Stimulated activated CD4-positive, alpha-beta T cell treated with anti-CD3 and anti-CD28 coated beads, Interleukin-4, amount 100 ng/mL, for 1 hour (primary cell): ENCODE measurements at regions not wholly inside any gene's neighbourhood (a gene's known extent, or its start where the extent isn't known, plus 50 kb on each side); places are given as distances from the start of the nearest gene placed in this dataset.

Experiments used
- DNase-seq: peaks from one replicate; pipeline ENCODE4 v3.0.0-alpha.2; 2020

DNA sequence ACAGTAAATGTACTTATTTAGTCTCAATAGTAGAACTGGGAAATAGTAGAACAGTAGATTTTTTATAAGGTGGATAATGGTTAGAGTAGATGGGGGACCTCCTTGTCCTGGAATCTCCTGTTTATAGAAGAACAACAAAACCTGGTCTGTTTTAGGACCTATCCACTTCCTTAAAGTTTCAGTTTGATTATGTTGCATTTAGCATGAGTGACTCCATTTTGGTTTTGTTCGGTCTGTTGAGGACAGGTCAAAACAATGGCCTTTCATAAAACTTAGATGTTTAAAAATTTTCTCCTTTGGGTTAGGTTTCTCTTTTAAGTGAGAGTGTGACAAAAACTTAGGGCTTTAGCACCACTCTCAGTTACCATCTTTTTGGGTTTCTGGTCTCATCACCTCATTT is 308.9 kb downstream of the BTG1 start:
- DNase-seq: no peak

DNA sequence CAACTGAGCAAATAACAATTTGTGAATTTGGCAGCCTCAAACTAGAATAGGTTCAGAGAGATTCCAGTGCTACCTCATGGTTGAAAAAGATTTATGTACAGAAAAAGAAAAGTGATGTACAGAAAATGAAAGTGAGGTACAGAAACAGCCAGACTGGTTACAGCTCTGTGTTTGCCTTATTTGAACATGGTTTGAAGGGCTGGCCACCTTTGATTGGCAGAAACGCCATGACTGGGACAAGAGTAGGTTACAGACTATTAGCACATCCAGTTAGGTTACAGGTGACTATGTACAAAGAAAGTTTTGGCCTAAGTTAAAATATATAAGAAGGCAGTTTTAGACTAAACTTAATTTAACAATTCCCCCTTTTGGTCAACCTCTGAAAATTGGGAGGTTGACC is 309.4 kb downstream of the BTG1 start:
- no peak for DNase-seq

DNA sequence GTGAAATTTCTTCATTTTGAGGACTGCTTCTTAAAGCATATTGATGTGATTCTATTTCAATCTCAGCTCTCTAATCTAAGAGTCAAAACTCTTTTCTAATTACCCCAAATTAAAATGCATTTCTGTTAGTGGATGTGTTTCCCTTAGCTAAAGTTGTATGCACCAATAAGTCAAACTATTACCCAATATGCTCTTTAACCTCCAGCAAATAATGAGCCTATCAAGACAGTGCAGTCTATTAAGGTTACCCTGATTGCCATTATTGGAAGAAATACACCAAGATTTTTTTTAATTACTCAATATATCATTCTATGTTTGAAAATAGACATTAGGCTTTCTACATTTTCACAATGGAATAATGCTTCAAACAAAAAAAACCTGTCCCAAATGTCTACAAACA is 310.0 kb downstream of the BTG1 start:
- DNase-seq: no peak

DNA sequence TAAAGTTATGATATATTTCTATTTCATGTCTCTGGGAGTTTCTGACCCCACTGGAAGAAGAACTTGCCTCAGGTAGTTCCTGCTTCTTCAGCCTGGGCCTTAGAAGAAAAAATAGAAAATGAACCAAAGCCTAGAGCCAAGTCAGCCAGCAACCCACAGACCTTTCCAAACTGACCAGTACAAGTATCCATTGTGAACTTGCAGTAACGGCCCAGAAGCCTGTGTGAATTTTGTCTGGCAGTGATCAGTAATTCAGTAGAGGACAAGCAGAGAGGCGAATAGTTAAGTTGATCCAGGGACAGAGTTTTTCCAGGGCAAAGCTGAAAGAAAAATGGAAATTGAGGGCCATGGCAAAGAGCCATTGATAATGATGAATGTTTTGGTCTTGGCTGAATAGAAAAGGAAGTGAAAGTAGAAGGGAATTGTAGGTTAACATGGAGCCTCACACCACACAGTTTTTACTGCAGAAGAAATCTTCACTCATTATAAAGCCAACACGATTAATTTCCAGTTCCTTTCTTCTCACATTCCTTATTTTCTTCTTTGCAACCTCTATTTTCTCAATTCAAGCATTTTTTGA is 311.8 kb downstream of the BTG1 start:
- DNase-seq: no peak

DNA sequence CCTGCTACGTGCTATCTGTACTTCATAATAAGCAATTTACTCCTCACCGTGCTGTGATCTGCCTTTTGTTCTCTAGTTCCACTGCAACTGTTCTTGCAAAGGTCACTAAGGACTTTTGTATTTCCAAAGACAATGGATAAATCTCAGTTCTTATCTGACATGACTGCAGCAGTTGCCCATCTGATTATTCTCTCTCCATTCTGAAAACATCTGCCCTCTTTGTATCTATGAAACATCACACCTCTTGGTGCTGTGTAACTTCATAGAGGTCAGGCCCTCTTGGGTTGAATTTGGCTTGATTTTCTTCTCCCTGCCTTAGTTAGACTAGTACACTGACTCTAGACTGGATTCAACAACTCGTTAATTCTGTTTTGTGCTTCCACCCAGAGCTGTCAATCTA is 319.6 kb downstream of the BTG1 start:
- DNase-seq: no peak

DNA sequence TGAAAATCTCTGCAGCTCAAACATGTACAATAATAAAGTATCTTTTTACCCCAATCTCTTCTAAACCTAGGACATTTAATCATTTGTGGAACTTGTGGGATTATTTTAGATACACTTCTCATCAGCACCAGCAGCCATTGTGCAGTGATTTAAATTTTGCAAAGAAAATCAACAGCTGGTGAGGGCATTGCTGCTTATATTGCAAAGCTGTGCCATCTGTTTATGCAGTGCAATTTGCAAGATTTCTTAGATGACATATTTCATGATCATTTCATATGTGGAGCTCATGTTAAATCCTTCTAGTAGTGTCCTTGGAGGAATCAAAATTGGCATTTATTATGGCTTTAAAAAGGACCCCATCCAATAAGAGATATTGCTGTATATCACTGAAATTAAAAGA is 320.7 kb downstream of the BTG1 start:
- no peak for DNase-seq

DNA sequence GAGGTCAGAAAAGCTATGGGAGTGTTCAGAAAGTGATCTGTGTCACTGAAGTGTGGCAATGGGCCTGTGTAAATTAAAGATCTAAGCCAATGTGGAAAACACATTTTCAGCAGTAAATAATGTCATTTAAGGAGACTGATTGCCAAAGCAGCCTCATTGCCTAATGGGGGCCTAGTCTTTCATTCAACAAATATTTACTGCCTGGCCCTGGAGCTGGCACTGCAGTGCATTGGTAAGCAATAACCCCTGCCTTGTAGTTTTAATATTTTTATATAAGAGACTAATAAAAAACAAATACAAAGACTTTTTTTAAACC is 326.6 kb downstream of the BTG1 start:
- no peak for DNase-seq

DNA sequence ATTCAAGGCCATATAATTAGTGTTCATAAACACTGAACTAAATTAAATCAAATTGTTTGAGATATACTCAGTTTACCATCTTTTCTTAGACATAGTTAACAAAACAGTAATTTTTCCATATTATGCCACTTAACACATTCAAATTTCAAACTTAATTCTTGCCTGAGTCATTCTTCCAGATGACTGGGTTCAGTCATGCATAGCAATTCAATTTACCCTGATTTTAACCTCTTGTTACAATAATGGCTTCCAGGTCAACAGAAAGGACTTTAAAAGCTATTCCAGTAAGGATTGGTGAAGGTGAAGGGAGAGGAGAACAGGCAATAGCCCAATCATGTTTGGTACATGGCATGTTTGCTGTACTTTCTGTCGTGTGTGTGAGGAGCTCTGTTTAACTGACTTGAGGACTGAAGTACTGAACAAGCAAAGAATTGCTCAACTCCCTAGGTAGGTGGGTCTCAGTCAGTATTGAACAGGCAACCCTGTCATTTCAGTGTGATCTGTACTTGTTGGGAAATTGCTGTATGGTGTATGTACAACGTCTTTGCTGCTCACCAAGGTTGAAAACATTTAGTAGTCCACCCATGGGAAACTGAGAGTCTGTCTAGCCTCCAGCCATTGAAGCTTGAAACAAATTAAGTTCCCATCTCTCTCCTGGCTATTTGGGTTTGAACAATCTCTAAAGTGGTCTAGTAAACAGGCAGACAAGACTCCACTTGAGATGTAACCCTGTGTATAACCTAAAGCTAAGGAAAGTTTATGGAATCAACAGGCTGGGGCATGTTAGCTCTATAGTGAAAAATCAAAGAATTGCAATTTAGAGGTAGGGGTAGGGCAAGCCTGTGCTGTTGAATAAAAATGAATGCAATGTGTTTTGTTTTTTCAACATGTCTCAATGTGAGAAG is 327.2 kb downstream of the BTG1 start:
- no peak for DNase-seq

DNA sequence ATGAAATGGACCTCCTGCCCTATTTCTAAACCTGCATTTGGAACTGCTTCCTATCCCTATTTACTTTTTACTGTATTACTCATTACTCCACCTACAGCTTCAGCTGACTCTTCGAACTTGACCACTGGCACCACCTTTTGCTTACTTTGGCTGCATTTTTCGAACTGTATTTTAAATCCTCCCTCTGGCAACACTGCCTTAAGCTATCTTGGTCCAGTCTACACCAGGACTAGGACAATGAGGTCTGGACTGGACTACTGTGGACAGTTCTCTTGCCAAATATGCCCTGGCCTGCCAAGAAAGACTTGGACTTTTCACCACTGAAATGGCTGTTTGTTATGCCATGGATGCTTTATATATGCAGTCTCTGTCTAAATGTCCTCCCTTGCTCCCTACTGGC is 328.1 kb downstream of the BTG1 start:
- no peak for DNase-seq

DNA sequence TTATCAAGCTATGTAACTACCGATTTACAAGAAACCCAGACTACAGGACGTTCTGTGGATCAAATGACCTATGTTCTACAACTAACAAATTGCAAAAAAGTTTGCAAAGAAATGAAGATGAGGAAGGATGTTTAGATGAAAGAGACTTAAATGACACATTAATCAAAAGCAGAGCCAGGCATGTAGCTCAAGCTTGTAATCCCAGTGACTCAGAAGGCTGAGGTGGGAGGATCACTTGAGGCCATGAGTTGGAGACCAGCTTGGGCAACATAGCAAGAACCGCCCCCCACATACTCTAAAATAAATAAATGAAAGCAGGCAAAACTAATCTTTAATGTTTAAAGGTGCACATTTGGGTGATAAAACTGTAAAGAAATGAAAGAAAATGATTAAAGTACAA is 331.9 kb downstream of the BTG1 start:
- DNase-seq: no peak

DNA sequence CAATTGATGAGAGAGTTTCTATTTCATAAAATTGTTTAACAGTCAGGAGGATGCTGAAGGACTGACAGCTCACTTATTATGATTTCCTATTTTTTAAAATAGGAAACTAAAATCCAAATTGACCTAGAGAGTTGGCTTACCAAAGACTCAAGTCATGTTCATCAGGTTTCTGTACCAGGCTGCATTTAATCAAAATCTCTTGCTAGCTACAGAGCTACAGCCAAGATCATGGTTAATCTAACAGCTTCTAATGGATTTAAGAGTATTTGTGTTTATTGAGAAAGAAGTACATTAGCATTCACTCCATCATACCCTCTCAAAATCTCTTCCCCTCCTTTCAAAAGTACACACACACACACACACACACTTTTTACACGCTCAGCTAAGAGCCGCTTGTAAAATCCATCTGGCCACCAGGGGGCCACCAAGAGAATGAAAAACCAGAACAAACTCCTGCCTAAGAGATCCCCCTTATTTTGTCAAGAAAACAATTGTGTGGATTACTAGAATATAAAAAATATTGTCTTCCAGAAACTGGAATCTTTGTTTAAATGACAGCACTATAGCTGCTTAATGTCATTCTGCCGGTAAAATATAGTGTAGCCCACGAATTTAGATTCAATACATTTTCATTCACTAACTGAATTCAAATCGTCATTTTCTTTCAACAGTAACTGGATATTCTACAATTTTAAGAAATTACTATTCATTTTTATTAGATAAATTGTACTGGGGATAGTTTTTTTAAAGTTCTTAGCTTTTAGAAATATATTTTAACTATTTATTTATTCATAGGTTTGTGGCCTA is 334.0 kb downstream of the BTG1 start:
- peak; percentile 78 for DNase-seq

DNA sequence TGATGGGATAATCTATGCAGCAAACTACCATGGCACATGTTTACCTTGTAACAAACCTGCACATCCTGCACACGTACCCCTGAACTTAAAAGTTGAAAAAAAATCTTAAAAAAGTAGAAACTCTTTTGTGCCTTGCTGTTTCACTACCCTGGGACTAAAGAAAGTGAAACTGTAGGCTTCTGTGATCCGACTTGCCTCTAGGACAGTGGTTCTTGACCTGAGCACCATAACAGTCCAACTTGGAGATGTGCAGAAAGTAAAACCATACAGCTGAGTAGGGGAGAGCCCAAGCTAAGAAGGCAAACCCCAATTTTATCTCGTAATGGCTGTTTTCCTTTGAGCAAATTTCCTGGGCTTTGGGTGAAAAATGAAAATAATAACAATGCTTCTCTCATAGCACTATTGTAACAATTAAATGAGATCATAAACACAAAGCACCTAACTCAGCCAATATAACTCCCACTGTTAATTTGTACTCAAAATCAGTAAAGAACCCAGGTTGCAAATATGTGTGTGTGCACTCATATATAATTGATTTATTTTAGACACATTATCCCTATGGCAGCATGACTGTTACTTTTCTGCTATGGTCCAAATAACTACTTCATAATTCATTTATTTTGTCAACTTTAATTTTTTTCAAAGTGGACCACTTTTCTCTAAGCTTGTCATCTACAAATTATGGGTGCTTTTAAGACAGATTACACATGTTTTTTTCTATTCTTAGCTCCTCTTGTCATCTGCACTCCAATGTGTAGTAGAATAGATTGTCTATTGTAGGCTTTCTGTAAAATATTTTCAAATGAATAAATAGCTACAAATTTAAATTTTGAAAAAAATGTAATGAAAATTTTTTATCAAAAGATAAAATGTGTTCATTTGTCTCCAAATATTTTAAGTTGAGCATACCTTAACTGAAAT is 334.9 kb downstream of the BTG1 start:
- no peak for DNase-seq

DNA sequence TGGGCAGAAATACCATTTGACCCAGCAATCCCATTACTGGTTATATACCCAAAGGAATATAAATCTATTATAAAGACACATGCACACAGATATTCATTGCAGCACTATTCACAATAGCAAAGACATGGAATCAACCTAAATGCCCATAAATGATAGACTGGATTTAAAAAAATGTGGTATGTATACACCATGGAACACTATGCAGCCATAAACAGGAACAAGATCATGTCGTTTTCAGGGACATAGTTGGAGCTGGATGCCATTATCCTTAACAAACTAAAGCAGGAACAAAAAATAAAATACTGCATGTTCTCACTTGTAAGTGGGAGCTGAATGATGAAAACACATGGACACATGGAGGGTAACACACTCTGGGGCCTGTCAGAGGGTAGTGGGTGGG is 335.6 kb downstream of the BTG1 start:
- DNase-seq: no peak

DNA sequence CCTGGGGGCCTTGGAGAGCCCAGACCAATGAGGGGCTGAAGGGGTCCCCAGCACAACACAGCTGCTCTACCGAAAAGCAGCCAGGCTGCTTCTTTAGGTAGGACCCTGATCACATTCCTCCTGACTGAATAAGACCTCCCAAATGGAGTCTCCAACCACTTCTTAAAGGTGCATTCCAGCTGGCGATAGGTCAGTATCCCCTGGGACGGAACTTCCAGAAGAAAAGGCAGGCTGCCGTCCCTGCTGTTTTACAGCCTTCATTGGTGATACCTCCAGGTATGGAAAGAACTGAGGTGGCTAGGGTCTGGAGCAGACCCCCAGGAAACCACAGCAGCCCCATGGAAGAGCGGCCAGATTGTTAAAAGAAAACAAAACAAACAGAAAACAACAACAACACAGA is 340.6 kb downstream of the BTG1 start:
- no peak for DNase-seq

DNA sequence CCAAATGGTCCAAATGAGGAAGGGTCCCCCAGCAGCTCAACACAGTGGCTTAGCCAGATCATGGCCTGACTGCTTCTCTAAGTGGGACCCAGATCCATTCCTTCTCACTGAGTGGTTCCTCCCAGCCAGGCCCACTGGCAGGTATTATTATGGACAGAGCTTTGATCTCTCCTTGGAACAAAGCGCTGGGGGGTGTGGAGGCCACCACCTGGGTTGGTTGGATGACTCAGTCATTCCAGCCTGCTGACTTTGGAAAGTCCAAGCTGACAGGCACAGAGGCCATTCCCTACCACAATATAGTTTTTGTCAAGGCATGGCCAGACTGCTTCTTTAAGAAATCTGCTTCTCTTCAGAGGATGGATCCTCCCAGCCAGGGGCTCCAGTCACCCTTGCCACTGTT is 341.1 kb downstream of the BTG1 start:
- no peak for DNase-seq

DNA sequence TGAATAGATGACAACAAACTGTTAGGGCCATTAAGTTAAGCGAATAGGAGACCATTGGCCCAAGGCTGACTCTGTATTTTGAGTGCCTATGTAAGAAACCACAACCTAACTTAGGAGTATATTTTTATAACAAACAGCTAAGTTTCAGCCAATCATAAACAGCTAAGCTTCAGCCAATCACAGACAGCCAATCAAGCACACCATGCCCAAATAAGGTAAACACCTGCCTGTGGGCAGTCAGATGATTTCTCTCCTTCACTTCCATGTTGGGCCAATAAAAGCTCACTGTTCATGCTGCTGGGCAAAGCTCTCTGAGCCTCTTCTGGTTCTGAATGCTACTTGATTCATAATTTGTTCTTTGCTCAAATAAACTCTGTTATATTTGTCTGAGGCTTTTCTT is 344.6 kb downstream of the BTG1 start:
- no peak for DNase-seq

DNA sequence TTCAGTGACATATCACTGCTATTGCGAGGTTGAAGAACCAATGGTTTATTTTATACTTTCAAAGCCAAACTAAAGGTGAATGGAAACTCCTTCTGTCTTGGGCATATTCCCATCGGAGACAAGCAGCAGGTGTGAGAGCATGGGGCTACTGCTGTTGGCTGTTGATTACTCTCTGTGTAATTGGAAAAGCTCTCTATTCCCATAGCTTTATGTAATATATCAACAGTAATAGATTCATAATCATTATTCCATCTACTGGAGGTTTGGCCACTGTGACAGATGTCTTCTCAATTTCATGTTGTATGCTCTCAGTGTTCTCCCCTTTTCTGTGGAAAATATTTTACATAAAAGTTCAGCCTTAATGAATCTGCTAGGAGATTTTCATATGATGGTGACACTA is 352.0 kb downstream of the BTG1 start:
- DNase-seq: no peak

DNA sequence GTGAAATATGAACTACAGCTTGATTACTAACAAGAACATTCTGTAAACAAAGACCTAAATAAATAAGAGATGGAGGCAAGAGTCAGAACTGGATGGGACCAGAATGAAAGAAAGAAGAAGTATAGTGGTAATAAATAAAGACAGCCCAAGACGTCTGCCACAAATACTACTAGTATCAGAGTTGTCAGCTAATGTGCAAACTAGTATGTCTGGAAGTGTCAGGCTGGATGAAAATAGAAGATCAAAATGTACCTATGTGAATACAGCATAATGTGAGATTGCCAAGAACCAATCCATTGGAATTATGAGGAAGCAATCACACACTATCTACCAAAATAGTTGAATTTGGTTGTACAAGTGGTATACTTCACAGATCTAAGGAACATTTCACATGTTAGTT is 353.0 kb downstream of the BTG1 start:
- DNase-seq: no peak

DNA sequence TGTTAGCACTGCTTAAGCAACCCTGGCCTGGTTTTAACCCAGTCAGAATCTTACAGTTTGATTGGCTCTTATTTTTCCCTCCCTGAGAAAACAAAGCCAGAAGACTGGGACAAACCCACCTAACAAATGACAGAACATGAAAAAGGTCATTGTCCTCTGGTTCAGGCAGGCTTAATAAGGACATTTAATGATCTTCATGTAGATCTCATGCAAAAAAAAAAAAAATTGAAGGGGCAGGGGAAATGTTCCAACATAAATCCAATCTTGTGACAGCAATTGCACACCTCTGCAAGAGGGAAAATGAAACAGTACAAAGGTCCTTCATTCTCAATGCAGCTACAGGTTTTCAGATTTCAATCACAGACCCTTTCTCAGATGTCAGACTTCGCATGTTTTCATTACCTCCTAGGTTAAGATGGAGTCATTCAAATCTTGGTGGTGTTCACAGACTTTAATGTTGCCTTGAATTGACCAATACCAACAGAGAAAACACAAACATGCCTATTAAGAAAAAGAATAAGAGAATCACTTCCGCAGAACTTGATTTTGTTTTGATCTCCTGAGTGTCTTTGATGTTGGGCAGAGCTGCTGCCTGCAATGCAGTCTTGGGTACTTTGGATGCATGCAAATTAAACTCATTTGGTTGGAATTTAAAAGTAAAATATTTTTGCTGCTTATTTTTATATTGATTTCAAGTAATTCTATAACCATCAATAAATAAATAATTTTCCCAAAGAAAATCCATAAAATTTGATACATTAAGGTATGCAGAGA is 359.0 kb downstream of the BTG1 start:
- DNase-seq: no peak

DNA sequence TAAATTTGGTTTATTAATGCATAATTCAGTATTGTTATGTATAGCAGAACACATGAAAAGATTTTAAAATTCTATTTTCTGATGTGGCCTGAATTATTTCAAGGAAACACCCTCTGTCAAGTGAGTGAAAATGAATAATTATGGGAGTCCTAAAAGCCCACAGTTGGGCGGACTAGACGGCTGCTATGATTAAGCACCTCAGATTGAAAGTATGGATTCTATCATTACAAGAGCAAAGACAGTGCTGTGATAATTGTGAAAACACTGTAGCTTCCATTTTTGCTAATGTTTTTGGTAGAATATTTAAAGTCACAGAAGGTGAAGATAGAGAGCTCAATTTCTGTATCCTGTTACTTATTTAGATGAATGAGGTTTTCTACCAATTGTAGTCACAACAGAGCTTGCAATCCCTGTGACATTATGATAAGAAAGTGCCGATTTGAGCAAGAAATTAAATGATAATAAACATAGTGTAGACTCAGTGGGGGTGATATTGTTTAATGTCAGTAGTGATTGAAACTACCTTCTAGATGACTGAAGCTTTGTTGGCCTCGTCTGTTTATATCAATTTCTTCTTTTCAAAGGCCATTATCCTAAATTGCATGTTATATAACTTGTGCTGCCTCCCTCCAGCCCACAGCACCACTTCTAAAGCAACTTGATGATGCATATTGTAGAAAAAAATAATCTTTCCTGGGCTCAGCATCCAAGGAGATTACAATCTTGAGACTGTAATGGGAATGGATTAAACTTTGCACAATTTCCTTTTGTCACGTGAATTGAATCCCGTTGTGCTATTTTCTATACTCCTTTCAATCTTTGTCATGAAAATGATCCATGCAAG is 359.8 kb downstream of the BTG1 start:
- no peak for DNase-seq

DNA sequence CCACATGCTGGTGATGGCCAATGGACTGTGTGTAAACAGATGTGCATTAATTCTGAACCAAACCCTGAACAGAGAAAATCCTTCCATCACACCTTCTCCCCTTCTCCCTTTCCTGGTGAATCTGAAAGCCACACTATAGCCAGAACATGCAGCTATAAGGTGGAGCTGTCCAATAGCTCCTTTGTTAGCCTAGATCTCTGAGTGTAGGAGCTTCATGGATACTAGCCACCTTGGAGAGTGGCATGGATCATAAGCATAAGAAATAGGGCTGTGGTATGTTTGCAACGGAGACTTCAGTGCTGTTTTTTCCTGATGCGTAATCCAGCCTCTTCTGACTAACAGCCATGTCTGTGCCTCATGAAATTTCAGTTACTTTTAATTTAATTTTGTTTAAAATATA is 364.5 kb downstream of the BTG1 start:
- no peak for DNase-seq
